SW 1271 (cell line): ENCODE measurements at regions not wholly inside any gene's neighbourhood (a gene's known extent, or its start where the extent isn't known, plus 50 kb on each side); places are given as distances from the start of the nearest gene placed in this dataset.

Experiments
- DNase-seq, 2 experiments: peaks; one replicate each; lab custom pipeline; 2025; lab: John Stamatoyannopoulos, UW

DNA sequence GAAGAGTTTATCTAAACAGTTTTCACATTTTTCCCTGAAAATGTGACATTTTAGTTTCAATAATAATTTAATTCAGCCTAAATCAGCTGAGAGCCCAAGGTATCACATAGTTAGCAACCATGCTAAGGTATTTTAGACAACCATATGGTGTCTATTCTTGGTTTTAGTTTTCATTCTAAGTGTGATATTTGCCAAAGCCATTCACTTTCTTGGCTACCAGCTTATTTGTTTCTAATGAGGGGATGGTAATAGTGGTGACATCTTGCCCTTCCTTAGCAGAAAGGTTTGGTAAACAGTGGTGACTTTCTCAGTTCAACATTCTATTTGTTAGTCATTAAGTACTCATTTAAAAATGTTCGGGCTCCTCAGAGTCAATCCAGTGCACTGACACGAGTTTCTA lies 854.9 kb upstream of the HTR2C start:
- DNase-seq, result no peak

DNA sequence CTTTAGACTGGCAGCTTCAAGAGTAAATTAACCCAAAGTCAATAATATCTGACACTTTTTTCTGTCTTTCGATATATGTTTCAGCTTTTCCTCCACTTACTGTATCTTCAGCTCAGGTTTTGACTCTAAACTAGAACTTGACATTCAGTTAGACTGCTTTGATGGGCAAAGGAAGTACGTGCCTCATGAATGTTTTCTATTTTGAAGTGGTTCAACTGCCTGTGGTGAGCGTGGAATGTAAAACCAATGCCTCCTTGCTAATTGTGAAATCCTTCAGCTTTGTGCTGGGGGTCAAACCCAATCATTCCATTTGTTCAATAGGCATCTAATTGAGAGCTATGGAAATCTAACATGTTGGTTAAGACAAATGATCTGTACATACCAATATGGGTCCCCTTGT lies 857.0 kb upstream of the HTR2C start:
- no peak for DNase-seq

DNA sequence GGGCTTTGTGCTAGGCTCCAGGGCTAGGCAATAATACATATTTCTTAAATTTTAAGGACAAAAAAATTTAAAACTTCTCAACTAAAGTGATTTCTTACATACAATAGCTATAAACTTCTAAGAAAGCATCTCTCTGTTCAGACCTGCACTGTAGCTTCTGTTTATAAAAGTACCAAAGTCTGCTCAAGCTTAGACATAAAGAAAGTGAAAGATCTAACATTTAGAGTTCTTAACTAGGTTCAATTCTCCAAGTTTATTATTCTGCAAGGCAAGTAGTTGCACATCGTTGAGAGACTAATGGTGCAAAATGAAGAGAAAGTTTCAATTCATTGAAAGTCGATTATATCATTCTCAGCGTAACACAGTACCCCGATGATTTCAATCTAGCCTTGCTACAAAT lies 857.4 kb upstream of the HTR2C start:
- no peak for DNase-seq

DNA sequence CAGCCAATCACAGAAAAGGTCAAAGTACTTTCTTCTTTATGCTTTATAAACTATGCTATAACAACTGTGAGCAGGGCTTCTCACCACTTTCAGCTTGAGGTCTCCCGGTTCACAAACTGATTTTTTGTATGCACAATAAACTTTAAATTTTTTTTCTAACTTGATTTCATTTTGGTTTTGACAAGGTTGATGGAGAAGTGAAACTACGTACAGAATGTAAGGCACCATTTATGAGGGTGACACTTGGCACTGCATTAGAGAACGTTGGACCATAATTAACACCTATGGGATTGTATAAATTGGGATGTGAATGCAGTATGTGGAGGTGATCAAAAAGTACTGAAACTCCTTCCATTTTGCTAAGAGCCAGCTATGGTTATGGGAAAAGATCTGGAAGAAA lies 857.9 kb upstream of the HTR2C start:
- DNase-seq, result no peak

DNA sequence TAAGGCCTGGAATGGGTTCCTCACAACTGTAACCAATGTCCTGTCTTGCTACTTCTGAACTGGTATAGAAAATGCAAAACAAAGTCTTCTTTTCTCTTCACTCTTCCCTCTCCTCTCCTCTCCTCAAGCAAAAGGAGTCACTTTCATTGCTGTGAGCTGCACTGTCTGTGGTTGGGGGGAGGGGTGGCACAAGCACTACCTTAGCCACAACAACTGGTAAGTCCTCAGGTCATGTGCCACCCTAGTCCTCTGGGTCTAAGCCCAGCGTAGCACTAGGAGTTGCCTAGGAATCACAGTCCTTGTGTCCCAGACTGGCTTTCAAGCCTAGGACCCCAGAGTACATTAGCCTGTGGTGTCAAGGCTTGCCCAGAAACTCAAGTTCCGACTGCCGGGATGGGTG lies 859.3 kb upstream of the AMOT start:
- no peak for DNase-seq

DNA sequence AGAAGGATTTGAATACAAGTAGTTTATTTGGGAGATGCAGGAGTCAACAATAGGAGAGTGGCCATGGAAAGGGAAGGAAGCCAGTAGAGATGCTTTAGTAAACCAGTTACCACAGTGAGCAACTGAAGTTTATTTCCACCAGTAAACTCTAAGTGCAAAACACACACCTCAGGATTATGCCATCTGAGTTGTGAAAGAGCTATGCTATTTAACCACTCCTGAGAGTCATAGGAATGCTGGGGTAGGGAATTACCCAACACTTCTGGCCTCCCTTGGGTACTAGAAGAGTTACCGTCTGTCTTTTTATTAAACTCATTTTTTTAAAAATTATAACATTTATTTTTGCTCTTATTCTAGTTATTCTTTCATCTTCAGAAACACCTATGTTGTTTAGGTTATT lies 834.6 kb upstream of the AMOT start:
- no peak for DNase-seq

DNA sequence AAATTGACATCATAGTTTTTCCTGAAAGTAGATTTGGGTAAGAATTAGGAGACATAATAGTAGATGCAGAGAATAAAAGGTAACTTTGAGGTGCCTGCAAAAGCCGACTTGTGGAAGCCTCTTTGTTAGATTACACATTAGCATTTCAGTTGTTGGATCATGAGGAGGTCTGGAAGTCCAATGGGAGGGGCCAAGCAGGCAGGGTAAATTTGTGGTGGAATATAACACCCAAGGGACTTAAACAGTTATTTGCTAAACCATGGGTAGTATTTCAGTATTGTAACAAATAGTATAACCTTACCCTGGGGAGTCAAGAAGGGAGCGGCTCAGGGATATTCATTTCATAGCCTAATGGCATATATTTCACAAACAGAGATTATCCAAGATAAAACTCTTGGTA lies 810.7 kb upstream of the AMOT start:
- no peak for DNase-seq

DNA sequence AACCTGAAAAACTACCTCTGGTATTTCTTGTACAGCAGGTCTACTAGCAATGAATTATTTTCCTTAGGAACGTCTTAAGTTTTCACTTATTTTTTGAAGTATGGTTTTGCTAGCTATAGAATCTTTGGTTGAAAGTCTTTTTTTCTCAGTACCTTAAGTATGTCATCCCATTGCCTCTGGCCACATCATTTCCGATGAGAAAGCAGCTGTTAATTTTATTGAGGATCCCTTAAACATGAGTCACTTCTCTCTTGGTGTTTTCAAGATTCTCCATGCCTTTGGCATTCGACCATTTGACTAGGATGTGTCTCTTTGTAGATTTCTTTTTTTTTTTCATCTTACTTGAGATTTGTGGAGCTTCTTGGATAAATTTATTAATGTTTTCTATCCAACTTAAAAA lies 803.8 kb upstream of the AMOT start:
- no peak for DNase-seq

DNA sequence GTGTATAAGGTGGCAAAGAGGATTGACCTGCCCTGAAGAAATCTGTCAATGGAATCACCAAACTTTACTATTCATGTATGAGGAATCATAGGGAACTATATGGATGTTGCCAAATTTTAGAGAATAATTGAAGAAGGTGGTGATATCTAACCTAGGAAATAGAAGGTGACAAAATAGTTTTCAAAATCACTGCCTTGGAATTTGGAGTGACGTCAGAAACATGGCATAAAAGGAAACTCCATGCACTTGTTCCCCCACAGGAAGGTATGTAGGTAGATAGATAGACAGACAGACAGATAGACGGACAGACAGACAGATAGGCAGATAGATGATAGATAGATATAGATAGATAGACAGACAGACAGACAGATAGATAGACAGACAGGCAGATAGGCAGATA lies 793.9 kb upstream of the AMOT start:
- DNase-seq, result no peak

DNA sequence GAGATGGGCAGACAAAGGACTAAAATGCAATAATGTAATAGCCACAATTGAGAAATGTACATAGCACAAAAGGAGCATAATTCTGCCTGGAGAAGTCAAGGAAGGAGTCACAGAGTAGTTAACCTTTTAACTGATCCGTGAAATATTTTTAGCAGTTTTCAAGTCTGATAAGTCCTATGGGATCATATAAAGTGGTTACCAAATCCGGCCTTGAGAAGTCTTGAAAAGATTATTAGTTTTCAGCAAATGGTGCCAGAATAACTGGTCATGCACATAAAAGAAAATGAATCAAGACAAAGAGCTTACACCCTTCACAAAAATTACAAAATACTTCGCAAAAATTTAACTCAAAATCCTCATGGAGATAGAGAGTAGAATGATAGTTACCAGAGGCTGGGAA lies 788.7 kb upstream of the AMOT start:
- DNase-seq, result no peak

DNA sequence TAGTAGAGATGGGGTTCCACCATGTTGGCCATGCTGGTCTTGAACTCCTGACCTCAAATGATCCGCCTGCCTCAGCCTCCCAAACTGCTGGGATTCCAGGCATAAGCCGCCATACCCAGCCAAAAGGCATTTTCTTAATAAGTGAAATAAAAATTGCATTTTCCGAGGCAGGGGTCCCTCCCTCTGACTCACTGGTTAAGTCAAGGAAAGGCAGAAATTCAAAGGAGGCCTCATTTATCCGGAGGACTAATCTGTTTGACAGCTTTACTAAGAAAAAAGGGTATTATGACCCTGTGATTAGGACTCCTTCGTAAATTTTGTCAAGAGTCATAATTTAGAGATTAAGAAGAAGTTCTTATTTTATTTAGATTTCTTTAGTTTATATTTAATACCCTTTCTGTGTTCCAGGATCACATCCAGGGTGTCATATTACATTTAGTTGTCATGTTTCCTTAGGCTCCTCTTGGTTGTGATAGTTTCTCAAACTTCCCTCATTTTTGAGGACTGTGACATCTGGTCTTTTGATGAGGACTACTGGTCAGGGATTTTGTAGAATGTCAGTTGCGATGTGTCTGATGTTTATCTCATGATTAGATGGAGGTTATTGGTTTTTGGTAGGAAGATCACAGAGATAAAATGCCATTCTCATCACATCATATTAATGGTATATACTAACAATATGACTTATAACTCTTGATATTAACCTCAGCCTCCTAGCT lies 753.7 kb upstream of the AMOT start:
- DNase-seq, result no peak

DNA sequence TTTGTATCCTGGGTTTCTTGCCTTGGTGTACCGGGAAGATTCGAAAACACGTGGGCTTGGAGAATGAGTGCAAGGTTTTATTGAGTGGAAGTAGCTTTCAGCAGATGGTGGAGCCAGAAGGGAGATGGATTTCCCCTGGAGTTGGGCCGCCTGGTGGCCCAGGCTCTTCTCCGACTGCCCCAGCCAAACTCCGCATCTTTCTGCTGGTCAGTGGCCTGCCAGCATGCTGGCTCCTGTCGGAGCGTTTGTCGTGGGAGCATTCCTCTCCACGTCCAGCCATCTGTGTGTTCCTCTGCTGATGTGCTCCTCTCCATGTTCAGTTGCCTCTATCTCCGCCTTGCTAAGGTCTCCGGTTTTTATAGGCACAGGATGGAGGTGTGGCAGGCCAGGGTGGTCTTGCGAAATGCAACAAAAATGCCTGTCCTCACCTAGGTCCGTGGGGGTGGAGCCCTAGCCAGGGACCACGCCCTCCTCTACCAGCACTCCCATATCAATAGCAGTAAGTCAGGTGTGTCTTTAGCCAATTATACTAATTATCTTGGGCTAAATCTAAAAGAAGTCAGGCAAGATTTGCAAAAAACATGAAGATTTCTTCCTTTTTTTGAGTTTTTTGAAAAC lies 745.8 kb upstream of the AMOT start:
- no peak for DNase-seq

DNA sequence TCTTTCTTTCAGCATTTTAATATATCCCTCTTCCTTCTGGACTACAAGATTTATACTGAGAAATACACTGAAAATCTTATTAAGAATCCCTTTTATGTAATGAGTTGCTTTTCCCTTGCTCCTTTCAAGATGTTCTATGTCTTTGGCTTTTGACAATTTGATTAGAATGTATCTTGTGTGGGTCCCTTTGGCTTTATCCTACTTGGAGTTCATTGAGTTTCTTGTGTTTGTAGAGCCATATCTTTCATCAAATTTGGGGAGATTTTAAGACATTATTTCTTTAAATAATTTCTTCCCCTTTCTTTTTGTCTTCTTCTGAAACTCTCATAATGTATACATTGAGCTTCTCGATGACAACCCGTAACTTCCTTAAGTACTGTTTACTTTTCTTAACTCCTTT lies 739.9 kb upstream of the AMOT start:
- no peak for DNase-seq

DNA sequence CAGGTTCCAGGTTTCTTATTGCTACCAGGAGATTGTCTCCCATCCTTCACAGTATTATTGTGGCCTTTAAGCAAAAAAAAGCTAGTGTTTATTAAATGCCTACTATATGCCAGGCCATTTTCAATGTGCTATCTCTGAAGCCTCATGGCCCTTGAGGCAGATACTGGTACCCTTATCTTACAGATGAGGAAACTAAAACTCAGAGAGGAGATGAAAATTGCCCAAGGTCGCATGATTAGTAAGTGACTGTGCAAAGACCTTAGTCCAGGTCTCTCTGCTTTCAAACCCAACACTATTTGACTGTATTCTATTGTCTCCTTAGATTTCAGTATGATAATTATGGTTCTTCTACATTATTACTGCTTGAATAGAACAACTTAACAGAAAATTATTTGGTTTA lies 717.9 kb upstream of the AMOT start:
- DNase-seq, result no peak

DNA sequence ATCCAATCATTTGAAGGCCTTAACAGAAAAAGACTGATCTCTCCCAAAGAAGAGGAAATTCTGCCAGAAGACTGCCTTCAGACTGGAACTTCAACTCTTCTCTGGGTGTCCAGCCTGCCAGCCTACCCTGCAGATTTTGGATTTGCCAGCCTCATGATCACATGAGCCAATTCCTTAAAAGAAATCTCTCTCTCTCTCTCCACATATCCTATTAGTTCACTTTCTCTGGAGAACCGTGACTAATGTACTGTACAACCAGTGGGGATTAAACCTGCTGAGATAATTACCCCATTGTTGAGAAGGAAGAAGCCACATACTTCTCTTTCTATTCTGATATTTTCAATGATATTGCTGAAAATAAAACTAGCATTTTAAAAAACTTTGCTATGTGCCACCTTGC lies 711.3 kb upstream of the AMOT start:
- no peak for DNase-seq

DNA sequence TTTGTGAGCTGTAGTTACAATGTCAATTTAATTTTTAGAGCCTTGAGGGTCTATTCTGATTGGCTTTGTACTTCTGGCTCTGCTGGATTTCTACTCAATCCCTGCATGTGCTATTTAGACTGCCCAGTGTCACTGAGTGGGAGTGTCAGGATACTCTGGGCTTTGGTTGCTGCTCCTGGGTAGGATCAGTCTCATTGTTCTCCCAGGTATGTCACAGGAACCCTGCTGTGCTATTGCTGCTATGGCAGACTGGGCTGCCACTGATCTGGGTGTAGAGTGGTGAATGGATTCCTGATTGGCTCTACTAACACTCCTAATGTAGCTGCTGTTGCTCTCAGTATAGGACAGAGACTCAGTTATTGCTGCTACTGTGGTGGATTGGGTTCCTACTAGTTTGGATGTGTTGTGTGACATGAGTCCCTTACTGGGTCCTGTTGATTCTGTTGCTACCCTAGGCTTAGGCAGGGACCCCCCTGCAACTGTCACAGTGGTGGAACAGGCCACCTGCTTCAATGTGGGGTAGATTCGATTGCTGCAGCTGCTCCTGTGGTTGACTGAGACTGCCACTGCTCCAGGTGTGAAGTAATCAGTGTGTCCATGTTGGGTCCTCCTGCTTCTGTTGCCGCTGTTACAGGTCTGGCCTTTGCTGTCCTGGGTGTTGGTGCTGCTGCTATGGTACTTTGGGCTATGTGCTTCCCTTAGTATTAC lies 707.8 kb upstream of the AMOT start:
- no peak for DNase-seq

DNA sequence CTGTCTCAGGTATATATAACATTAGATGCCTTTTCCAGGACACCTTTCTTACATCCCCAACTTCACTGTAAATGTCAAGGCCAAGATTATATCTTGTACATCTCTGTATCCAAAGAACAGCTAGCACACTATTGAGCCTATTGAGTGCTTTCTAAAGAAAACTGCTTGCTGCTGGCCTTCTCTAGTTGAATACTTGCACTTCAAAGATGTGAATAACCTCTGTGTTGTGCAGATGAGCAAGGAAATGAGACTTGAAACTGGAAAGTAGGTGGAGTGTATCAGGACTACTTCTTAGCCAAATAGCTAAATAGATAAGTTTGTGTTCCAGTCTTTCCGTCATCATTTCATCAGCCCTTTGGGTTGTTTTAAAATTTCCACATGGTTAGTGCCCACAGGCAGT lies 704.4 kb upstream of the AMOT start:
- no peak for DNase-seq

DNA sequence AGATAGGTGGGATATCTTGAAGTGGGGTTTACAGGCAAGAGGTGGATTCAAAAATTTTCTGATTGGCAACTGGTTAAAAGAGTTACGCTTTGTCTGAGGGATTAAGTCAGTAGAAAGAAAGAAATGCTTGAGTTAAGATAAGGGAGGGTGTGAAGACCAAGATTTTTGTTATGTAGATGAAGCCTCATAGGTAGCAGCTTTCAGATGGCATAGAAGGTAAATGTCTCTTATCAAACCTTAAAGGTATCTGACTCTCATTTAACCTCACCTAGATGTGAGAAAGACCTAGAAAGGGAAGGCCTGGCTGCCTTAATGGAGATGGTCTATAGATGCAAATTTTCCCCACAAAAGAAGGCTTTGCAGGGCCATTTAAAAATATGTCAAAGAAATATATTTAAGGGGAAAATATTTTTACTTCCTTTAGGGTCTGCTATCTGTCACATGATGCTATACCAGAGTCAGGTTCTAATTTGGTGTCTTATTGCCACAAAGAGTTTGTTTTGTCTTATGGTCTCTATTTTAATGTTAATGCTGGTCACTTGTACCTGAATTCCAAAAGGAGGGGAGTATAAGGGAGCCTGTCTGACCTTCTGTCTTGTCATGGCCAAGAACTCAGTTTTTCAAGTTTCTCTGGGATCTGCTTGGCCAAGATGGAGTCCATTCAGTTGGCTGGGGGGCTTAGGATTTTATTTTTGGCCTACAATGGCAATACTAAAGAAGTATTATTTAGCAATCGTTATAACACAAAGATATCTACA lies 699.1 kb upstream of the AMOT start:
- no peak for DNase-seq

DNA sequence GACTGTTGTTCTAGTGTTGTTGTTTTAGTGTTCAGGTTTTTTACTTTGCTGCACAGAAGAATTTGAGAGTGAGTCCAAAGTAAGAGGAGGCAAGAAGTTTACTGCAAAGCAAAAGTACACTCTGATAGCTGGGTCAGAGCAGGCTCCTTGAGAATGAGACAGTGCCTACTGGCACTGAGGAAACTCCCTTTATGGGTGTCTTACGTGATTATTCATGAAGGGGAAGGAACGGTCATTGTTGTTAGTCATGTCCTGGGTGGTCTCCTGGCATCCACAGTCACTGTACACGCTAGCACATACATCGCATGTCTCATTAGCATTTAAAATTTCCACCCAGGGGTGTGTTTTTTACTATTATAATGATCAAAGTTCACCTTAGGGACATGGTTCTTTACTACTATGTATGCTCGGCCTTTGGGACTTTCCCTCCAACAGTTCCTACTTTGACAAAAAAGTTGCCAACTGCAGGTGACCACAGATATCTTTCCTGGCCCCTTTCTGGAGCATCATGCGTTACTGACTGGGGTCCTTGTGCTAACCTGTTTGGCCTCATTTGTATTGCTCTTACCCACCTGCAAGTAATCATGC lies 688.9 kb upstream of the AMOT start:
- DNase-seq, result no peak

DNA sequence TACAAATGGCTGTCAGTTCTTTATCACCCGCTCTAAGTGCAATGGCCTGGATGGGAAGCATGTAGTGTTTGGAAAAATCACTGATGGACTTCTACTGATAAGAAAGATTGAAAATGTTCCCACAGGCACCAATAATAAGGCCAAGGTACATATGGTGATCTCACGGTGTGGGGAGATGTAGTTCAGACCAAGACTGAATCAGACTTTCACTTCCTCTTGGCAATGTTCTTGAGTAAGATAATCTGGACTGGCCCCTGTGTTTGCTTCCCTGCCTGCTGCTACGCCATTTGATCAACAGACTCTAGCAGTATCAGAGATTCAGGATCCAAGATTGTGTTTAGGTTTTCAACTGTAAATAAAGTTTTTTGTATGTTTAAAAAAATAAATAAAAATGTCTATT lies 682.2 kb upstream of the AMOT start:
- no peak for DNase-seq

DNA sequence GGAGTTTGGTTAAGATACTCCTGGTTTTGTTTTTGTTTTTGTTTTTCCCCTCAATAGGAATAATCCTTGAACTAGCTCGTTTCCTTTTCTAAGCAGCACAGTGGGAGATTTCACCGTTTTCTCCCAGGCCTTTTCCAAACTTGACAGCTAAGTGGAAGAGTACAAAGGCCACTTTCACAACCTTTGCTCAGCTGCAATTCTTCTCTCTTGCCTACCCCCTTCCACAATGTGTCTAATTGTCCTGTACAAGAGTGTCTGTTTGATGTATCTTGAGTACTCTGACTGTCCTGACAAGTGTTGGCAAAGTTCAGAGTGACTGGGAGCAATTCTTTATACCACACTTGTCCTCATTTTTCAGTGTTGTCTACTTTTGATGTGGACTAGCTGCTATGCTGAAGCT lies 674.3 kb upstream of the AMOT start:
- no peak for DNase-seq

DNA sequence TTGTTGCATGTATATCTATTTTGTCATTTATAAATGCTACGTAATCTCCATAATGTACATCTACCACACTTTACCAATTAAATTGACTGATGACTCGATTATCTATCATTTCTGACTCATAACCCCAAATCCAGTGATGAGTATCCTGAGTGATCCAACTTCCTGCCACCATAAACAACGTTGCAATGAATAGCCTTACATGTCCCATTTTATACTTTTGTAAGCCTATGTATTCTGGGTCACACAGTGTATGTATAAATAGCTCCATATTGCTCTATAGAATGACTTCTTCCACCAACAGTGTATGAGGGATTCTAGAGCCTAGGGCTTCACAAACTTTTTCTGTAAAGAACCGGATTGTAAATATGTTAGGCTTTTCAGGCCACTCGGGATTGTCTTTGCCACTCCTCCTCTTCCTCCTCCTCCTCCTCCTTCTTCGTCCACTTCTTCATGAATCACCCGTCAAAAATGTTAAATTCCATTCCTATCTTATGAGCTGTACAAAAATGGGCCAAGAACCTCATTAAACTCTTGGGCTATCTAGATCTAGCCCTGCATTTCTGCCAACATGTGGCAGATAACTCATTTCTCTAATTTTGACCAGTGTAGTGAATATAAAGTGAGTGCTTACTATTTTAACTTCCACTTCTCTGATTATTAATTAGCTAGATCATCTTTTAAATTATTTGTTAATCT lies 672.2 kb upstream of the AMOT start:
- peak in 1 of 2 experiments; percentile 47 for DNase-seq
